Fibroblast of lung (primary cell): ENCODE measurements at regions not wholly inside any gene's neighbourhood (a gene's known extent, or its start where the extent isn't known, plus 50 kb on each side); places are given as distances from the start of the nearest gene placed in this dataset.
A peak's percentile ranks its signal among the peaks of the same experiment; 100 is the strongest.

Source experiments
- DNase-seq, 2 donors: peaks; one replicate each; pipeline versions ENCODE4 v3.0.0 to v3.0.0-alpha.2; 2010; ENCODE audit warnings: low read depth in 2 of 2
- H2AFZ ChIP-seq: 2 replicates; pipeline ENCODE4 v1.5.1; 2012; ENCODE audit warnings: low read length, control low read depth, inconsistent platforms
- H3K27ac ChIP-seq: 2 replicates; pipeline ENCODE4 v1.5.1; 2011; ENCODE audit warnings: low read length, control low read depth; ENCODE audit not compliant: insufficient read depth
- H3K27me3 ChIP-seq: 2 replicates; pipeline ENCODE4 v1.5.1; 2011; ENCODE audit warnings: mild to moderate bottlenecking, low read length; ENCODE audit not compliant: control insufficient read depth, insufficient read depth
- H3K36me3 ChIP-seq: 2 replicates; pipeline ENCODE4 v1.5.1; 2011; ENCODE audit warnings: low read length; ENCODE audit not compliant: control insufficient read depth, insufficient read depth
- H3K4me1 ChIP-seq: 2 replicates; pipeline ENCODE4 v1.5.1; 2011; ENCODE audit warnings: low read length; ENCODE audit not compliant: control insufficient read depth, insufficient read depth; ENCODE audit errors: extremely low read depth
- H3K4me2 ChIP-seq: 2 replicates; pipeline ENCODE4 v1.5.1; 2011; ENCODE audit warnings: low read length, control low read depth; ENCODE audit not compliant: insufficient read depth; ENCODE audit errors: extremely low read depth
- H3K4me3 ChIP-seq, 4 experiments: fragments of 200-600 bp in 1 of 4; sonication (generic) in 1 of 4; replicated peaks in 1 of 4; 2 replicates each; pipeline ENCODE4 v1.5.1; 2011 to 2016; ENCODE audit warnings: low read length in 4 of 4, low read depth in 3 of 4, mild to moderate bottlenecking in 3 of 4, control low read depth in 2 of 4, inconsistent platforms in 1 of 4, mixed read lengths in 1 of 4; ENCODE audit not compliant: insufficient read depth in 1 of 4; ENCODE audit errors: control extremely low read depth in 1 of 4
- H3K79me2 ChIP-seq: 2 replicates; pipeline ENCODE4 v1.5.1; 2012; ENCODE audit warnings: mild to moderate bottlenecking, low read length, inconsistent platforms; ENCODE audit not compliant: control insufficient read depth, insufficient read depth
- H3K9ac ChIP-seq: 2 replicates; pipeline ENCODE4 v1.5.1; 2011; ENCODE audit warnings: mild to moderate bottlenecking, low read length, control low read depth; ENCODE audit not compliant: insufficient read depth
- H3K9me3 ChIP-seq: 2 replicates; pipeline ENCODE4 v1.5.1; 2012; ENCODE audit warnings: low read depth, low read length; ENCODE audit not compliant: control insufficient read depth, insufficient read depth
- H4K20me1 ChIP-seq: 2 replicates; pipeline ENCODE4 v1.5.1; 2011; ENCODE audit warnings: low read length; ENCODE audit not compliant: control insufficient read depth, insufficient read depth; ENCODE audit errors: extremely low read depth
- CTCF ChIP-seq, 2 donors: IDR thresholded peaks in 1 of 2; conservative IDR thresholded peaks in 1 of 2; 1 replicate in 1 of 2; 2 replicates in 1 of 2; pipeline ENCODE4 v1.5.1; 2011 to 2012; ENCODE audit warnings: low read length in 2 of 2, control low read depth in 1 of 2, inconsistent platforms in 1 of 2, low read depth in 1 of 2, mild to moderate bottlenecking in 1 of 2
- EZH2 ChIP-seq: IDR thresholded peaks from 2 replicates; pipeline ENCODE4 v1.5.1; 2012; ENCODE audit warnings: low read length, control low read depth, mild to moderate bottlenecking; ENCODE audit errors: missing control alignments

- Histone ChIP-seq H3K9me3 (no peaks in the 10 kb centered on the region), H3K36me3 (no peaks in the 10 kb centered on the region), H3K4me3 (no peak overlapping the region), H3K27me3 (no peaks in the 10 kb centered on the region), H2AFZ (no peak overlapping the region), H4K20me1 (no peaks in the 10 kb centered on the region), H3K4me2 (no peak overlapping the region), H3K9ac (no peak overlapping the region), H3K79me2 (no peaks in the 10 kb centered on the region), H3K4me1 (no peaks in the 10 kb centered on the region), H3K27ac (no peak overlapping the region)
- no peak for TF ChIP-seq EZH2
- no peak for TF ChIP-seq CTCF (conservative IDR thresholded peaks at IDR 0.05 in 1 of 2, IDR thresholded peaks at IDR 0.05 in 1 of 2; ENCODE audit: low read depth in 1 of 2, low read length in 2 of 2)
- no peak for DNase-seq
Observed at GRCh38 chr3:106172101-106172500, 303.3 kb upstream of the CBLB start.

GRCh38 chr3:106172780-106173179 lies 304.0 kb upstream of the CBLB start:
- Histone ChIP-seq H3K4me3 (no peak overlapping the region), H3K9me3 (no peaks in the 10 kb centered on the region), H3K36me3 (no peaks in the 10 kb centered on the region), H3K9ac (no peak overlapping the region), H3K4me1 (no peaks in the 10 kb centered on the region), H4K20me1 (no peaks in the 10 kb centered on the region), H3K27me3 (no peaks in the 10 kb centered on the region), H2AFZ (no peak overlapping the region), H3K79me2 (no peaks in the 10 kb centered on the region), H3K27ac (no peak overlapping the region), H3K4me2 (no peak overlapping the region)
- DNase-seq, result peak in 1 of 2 donors; percentile 40
- TF ChIP-seq EZH2 (no peak), CTCF (conservative IDR thresholded peaks at IDR 0.05 in 1 of 2, IDR thresholded peaks at IDR 0.05 in 1 of 2; ENCODE audit: low read depth in 1 of 2, low read length in 2 of 2) (no peak)

GRCh38 chr3:106175276-106175675 lies 306.5 kb upstream of the CBLB start:
- TF ChIP-seq EZH2 (no peak), CTCF (conservative IDR thresholded peaks at IDR 0.05 in 1 of 2, IDR thresholded peaks at IDR 0.05 in 1 of 2; ENCODE audit: low read depth in 1 of 2, low read length in 2 of 2) (no peak)

More at GRCh38 chr3:106175276-106175675, 306.5 kb upstream of the CBLB start:
- Histone ChIP-seq H3K4me3 (no peak overlapping the region), H2AFZ (no peak overlapping the region), H3K79me2 (no peaks in the 10 kb centered on the region), H3K9ac (no peak overlapping the region), H3K9me3 (no peaks in the 10 kb centered on the region), H4K20me1 (no peaks in the 10 kb centered on the region), H3K27ac (no peak overlapping the region), H3K27me3 (no peaks in the 10 kb centered on the region), H3K4me2 (no peak overlapping the region), H3K36me3 (no peaks in the 10 kb centered on the region), H3K4me1 (no peaks in the 10 kb centered on the region)
- DNase-seq, result no peak
